IPS-NIHi7 (cell line): ENCODE measurements at regions not wholly inside any gene's neighbourhood (a gene's known extent, or its start where the extent isn't known, plus 50 kb on each side); places are given as distances from the start of the nearest gene placed in this dataset.
"Not testable (repeated sequence)": the region's sequence is repeated elsewhere in the genome, so short reads cannot be mapped to it uniquely, and the experiment has no call there.

Experiments
- DNase-seq: peaks from one replicate; pipeline ENCODE4 v3.0.0; 2012; ENCODE audit warnings: mixed read lengths; ENCODE audit errors: extremely low spot score

DNA sequence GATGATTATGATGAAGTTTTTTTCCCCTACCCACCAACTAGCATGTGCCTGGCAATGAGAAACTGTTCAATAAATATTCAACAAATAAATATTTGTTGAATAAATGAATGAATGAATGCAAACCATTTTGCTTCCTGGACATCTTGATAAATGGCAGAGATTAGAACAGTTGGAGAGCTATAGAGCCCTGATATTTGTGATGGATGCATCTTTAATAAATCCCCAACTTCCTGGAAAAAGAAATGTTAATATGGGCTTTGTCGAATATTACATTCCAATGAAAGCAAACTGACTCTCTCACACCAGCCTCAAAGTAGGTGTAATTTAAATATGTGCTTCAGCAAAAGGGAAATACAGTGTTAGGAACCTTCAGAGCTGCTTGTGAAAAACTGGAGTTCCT lies 419.7 kb downstream of the MID1IP1 start:
- no peak for DNase-seq

DNA sequence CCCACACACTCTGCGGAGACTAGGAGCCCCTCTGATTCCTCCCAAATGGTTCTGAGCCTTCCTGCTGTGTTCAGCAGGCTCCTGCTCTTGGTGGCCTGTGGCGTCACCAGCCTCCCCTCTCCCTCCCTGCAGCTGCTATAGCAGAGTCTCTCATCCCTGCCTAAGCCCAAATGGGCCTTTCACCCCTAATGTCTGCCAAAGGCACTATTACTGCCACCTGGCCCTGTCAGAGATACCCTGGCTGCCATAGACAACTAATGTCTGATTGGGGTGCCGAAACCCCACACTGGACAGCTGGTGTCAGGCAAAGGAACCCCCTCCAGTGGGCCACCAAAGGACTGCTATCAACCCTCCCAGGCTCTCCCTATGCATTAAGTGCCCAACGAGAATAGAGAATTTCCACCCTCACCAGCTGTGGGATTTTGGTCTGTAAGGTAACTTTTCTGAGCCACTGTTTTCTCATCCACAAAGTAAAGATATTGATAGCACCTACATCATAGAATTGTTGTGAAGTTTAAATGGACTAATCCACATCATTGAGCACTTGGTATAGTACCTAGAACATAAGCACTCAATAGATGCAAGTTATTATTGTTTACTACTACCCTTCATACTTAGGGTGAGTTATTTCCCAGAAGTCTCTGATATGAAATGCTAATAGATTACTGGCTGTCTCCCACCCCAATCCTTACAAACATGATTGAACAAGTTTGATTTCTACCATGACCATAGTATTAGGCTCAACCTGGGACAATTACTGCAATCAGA lies 421.3 kb downstream of the MID1IP1 start:
- DNase-seq: no peak

DNA sequence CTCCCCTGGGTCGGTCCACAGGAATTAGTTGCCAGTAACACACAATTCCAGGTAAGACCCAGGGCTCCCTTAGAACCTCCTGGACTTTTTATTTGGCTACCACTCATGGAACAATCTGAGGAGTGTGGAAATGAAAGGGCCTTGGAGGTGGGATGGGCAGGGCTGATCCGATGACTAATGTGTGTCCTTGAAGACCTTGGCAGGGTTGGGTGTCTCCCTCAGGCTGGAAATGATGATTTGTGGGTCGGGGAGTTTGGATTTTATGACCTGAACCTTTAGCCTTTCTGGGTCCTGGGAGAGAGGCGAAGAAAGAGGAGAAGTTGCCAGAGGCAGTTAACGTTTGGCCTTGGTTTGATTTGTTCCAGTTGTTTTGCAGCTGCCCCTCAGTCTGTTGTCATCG lies 425.0 kb downstream of the MID1IP1 start:
- DNase-seq: no peak

DNA sequence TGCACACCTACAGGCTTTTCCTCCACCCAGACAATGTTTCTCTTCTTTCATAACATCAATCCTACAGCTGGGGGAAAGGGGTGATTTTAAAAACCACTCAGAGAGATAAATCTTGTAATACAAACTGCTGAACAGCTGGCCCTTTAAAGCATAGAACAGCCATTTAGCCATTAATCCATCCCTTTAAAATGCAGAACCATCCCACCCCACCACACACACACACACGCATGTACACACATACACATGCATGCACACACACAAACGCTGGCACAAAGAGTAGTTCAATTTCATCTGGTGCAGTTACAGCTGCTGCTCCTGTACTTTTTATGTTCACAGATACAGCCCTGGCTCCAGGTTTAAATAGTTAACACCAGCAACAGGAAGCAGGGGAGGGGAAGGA lies 426.1 kb downstream of the MID1IP1 start:
- no peak for DNase-seq

DNA sequence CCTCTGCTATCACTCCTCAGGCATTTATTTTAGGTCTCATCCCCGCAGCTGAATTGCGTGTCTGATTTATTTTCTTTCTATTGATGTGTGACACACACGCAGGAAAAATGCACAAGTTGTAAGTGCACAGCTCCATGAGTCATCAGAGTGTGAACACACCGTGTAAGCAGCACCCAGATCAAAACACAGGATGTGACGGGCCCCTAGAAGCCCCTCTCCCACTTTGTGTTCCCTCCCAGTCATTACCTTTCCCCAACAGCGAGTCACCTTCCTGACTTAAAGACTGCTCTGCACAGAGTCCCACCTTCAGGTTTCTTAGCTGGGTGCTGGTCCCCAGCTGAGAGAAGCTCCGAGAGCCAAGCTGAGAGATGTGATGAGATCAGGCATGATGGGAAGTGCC lies 436.7 kb downstream of the MID1IP1 start:
- no peak for DNase-seq

DNA sequence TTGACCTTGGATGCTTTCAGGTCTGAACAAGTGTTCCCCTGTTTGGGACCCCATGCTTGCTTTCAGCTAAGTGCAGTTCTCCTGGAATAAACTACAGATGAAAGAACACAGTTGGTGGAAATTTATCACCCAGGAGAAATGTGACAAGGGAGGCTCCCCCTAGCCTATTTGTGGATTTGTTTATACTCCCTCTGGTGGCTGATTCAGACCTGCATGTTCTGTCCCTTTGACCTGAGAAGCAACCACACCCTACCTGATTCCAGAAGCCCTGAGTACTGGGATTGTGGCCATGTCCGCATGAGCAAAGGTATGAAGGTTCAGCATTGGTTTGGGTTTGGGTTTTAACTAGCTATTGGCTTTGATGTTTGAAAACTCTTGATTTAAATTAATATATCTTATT lies 440.9 kb downstream of the MID1IP1 start:
- peak; percentile 63 for DNase-seq

DNA sequence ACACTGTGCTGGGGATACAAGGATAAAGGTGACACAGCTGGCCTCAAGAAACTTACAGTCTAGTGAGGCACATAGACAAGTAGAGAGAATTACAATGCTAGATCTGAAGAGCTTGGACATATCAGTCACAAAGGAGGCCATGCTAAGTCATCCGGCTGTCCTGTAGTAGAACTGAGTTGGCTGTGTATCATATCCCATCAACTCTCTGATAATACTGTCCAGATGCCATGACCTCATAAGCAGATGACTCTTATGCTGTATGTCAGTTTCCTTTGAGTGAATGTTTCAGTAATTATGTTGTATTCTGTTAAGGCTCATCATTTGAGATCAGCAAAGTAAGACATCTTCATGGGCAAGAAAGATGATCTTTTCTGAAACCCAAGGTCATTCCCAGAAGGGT lies 442.9 kb downstream of the MID1IP1 start:
- DNase-seq: no peak

DNA sequence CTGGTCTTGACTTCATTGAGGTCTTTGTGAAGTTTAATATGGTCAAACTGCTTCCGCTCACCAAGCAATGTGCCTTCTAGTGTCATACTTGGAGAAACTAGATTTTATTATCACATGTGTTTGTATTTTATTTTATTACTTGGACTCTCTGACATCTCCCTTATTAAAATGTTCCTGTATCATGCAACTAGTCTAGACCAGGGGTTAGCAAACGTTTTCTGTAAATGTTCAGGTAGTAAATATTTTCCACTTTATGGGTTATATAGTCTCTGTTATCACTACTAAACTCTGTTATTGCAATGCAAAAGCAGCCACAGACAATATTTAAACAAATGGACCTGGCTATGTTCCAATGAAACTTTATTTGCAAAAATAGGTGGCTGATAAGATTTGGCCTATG lies 443.8 kb downstream of the MID1IP1 start:
- no peak for DNase-seq

DNA sequence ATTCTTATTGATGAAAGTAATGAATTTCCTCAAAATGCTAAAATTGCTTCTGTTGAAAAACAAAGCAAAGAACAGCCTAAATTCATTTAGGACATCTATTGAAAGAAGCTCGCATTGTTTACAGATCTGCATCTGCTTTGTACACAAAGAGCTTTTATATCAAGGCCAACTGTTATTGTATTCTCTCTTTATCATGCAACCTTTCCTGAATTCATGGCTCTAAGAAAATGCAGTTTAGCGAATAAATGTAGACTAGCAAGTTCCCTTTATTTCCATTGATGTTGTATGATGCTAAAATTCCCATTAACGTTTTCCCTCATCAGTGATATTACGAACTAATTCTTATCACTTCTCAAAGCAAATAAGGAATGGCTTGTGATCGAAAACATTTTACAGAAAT lies 446.3 kb downstream of the MID1IP1 start:
- no peak for DNase-seq

DNA sequence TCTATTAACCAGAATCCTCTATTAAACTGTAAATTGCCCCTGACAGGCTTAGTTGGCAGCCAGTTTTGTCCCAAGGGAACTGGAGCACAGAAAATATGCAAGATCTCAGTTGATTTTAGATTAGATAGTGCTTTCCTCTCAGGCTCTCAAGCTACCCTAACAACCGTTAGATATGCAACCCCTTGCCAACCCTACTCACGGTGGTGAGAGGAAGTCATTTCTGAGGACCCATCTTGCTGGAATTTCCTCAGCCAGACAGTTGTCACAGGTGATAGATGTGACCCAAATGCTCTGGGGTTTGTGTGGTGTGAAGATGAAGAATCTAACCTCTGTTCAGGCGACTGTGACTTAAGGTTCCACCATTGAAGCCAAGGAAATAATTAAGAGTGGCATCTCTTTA lies 447.1 kb downstream of the MID1IP1 start:
- no peak for DNase-seq

DNA sequence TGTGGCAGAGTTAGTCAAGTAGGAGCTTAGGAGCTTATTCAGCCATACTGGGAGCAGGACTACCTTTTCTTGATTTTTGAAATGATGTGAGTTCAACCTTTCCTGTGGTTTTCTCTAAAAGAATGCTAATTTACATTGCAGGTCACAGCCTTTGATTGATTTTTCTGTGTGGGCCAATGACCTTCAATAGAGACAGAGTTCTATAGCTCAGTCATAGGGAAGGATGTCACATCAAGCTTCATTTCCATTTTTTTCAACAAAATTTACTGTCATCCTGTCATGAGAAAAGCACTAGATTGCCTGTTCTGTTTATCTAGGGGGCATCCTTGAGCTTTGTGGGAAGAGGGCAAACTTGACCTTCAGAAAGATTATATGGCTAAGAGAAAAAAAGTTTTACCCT lies 448.7 kb downstream of the MID1IP1 start:
- no peak for DNase-seq

DNA sequence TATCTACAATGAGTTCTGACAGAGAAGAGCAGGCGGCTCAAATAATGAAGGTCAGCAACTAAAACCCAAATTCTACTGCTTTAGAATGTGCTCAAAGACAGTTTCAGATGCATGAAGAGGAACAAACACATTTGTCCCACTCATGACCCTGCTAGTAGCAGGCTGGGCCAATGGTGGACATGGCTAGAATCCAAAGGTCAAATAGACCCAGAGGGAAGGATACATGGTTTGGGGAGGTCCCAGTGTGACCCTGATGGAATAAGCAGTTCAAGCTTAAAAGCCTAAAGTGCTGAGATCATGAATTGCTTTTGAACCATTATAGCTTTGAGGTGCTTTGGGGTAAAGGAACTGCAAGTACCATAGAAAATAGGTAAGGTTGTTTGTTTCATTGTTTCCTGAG lies 450.7 kb downstream of the MID1IP1 start:
- DNase-seq: no peak

DNA sequence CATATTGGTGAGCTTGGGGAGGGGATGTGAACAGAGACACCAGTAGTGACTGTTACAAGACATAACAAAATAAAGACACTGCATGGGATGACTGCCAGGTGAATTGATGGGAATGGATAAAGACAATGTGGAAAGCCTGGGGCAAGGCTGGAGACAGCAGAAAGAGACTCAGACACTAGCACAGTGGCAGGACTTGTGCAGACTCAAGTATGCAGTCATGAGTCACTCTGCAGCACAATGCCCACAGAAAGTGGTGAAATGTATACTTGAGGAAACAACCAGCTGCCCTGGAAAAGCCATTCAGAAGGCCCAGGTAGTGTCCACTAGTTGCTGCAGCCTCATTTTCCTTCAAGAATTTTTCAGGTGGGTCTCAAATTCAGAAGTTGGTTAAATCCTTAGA lies 452.3 kb downstream of the MID1IP1 start:
- DNase-seq: no peak

DNA sequence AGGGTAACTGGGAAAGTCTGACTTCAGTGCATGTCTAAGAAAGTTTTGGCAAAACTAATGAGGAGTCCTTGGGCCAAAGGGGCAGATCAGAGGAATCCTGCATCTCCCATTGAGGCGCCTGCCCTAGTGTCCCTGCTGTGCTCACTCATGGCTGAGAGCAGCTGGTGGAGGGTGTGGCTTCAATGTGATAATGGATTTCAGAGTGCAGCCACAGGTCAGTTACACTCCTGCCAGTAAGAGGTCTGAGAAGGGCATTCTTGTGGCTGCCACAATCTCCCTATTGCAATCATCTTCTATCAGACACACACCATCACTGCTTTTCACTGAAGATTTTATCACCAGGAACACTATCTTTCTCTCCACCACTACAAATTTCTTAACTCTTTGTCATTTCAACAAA lies 457.1 kb downstream of the MID1IP1 start:
- peak; percentile 27 for DNase-seq

DNA sequence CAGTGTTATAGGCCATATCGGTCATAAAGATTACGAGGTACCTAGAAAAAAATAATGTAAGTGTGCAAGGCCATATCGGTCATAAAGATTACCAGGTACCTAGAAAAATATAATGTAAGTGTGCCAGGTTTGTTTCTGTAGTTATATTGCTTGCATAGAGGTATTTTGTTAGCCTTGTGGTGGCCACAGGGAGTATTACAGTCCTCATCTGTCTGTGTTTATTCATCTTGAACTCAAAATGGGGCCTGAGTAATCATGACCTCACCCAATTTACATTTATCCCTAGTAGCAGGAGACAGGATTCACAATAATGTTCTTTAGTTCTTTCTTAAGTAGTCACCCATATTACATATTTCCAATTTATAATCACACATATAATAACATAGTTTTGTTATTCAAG lies 459.7 kb downstream of the MID1IP1 start:
- no peak for DNase-seq

DNA sequence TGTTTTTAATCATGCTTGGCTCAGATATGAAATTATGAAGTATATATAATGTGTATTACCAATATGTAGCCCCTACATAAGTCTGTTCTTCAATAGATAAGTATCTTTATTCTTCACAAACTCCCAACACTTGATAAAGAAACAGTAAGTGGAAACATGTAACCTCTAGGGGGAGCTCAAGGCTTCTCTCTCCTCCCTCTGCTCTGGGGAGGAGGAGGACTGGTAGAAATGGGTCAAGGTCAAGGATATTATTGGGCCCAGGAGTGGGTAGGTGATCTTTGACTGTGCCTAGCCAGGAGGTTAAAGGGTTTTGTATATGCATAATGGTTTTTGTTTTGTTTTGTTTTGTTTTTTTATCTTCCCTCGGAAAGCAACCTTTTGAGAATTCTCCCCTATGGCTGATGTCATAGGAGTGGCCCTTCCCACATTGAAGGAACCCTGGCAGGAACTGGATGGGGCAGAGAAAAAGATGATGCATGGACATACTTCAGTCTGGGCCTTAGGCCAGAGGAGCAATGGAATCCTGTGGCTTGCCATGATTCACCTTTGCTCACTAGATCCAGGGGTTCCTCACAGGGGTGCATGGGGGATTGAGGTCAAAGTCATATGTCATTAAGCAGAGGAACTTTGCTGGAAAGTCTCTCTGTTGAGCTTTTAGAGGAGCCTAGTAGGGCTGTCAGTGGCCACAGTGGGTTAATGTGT lies 460.3 kb downstream of the MID1IP1 start:
- DNase-seq: peak; percentile 37

DNA sequence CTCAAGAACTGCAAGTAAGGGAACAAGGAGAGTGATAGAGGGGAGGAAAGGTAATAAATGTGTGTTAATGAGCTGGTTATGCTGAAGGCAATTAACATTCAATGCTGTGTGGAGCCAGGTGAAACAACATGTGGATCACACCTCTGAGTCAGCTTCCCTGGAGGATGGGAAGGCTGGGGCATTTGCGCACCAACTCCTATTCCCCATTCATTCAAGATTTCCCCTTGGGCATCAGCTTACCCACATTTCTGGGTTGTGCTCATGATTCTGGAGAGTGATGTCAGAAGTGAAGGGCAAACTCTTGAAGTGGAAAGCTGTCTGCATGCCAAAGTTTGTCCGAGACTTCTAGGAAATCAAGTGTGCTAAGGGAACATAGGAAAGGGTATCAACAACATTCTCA lies 461.4 kb downstream of the MID1IP1 start:
- DNase-seq: no peak

DNA sequence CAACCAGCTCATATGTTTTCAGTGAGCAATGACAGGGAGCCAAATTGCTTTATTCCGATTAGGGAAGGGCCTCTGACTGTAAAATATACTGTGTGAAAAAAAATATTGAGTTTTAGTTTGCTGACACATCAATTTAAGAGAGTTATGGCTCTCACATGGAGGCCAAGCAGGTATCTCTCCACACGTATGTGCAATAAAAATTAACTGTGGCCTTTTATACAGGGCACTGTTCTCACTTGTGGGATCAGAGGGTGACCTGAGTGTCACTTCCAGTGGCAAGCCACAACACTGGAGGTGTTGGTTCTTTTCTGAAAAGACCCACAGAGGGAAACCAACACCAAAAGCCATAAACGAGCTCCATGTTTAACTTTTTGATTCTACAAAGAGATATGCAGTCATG lies 462.8 kb downstream of the MID1IP1 start:
- DNase-seq: no peak

DNA sequence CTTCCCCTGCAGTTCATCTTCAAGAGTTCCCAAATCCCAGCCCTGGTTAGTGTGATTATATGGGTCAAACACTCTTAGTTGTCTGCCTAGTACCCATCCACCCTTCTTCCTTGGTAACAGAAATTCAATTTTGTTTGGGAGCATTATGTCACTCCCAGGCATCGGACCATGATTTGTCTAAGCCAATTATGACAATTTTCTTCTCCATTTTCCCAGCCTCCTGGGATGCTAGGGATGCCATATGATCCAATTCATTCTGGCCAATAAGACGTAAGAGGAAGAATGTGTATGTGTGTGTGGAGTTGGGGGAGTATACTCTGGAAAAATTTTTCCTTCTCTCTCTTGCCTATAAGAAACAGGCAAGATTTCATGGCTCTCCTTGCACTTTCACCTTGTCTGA lies 465.9 kb downstream of the MID1IP1 start:
- no peak for DNase-seq

DNA sequence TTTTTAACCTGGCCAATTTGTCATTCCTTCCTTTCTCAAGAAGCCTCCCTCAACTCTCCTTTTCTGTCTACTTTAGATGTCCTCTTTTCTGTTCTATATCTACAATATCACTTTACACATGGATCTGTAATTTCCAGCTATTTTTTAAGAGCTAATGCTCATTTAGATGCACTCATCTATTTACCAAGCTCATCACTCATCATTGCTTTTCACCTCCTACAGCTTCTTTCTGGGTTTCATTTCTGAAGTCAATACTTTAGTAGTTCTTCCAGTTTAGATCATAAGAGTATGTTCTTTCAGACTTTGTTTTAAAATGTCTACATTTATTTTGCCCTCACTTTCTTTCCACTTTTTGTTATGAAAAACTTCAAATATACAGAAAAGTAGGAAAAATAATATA lies 466.9 kb downstream of the MID1IP1 start:
- DNase-seq: no peak

DNA sequence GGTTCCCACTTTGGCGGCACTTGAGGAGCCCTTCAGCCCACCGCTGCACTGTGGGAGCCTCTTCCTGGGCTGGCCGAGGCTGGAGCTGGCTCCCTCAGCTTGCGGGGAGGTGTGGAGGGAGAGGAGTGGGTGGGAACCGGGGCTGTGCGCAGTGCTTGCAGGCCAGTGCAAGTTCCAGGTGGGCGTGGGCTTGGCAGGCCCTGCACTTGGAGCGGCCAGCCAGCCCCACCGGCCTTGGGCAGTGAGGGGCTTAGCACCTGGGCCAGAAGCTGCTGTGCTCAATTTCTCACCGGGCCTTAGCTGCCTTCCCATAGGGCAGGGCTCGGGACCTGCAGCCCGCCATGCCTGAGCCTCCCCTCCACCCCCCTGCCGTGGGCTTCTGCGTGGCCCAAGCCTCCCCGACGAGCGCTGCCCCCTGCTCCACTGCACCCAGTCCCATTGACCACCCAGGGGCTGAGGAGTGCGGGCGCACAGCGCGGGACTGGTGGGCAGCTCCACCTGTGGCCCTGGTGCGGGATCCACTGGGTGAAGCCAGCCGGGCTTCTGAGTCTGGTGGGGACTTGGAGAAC lies 474.3 kb downstream of the MID1IP1 start:
- DNase-seq: no peak

DNA sequence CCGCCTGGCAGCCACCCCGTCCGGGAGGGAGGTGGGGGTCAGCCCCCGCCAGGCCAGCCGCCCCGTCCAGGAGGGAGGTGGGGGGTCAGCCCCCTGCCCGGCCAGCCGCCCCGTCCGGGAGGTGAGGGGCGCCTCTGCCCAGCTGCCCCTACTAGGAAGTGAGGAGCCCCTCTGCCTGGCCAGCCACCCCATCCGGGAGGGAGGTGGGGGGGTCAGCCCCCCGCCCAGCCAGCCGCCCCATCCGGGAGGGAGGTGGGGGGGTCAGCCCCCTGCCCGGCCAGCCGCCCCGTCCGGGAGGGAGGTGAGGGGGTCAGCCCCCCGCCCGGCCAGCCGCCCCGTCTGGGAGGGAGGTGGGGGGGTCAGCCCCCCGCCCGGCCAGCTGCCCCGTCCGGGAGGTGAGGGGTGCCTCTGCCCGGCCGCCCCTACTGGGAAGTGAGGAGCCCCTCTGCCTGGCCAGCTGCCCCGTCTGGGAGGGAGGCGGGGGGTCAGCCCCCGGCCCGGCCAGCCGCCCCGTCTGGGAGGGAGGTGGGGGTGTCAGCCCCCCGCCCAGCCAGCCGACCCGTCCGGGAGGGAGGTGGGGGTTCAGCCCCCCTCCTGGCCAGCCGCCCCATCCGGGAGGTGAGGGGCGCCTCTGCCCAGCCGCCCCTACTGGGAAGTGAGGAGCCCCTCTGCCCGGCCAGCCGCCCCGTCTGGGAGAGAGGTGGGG lies 476.6 kb downstream of the MID1IP1 start:
- DNase-seq: not testable (repeated sequence)

DNA sequence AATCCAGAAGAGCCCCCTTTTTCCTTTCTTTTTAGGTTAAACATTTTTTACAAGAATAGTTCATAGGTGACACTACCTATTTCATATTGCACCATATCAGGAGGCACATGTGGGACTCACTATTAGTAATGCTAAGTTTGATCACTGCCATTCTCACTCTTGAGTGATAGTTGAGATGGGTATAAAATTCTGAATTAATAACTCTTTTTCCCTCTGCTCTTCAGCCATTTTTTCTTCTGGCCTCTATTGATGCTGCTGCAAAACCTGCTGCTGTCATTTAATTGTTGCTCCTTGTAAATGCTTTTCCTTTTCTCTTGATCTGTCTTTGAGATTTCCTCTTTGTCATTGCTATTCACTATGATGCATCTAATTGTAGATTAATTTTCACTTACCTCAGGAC lies 482.0 kb downstream of the MID1IP1 start:
- no peak for DNase-seq
